Neural progenitor cell (in vitro differentiated cells): ENCODE measurements at regions not wholly inside any gene's neighbourhood (a gene's known extent, or its start where the extent isn't known, plus 50 kb on each side); places are given as distances from the start of the nearest gene placed in this dataset.

ENCODE experiments used
- DNase-seq: peaks from one replicate; pipeline ENCODE4 v3.0.0-alpha.2; 2016; ENCODE audit warnings: low spot score
- H2AFZ ChIP-seq: fragments of 200-600 bp; sonication (generic); replicated peaks from 2 replicates; pipeline ENCODE4 v1.6.1; 2016; ENCODE audit warnings: antibody characterized with exemption
- H3F3A ChIP-seq: fragments of 200-600 bp; sonication (generic); 2 replicates; pipeline ENCODE4 v1.6.1; 2016; ENCODE audit warnings: antibody characterized with exemption, low read depth
- H3K27ac ChIP-seq: fragments of 200-600 bp; sonication (generic); 2 replicates; pipeline ENCODE4 v1.5.1; 2016; ENCODE audit warnings: mild to moderate bottlenecking
- H3K27me3 ChIP-seq: fragments of 200-600 bp; sonication (generic); 2 replicates; pipeline ENCODE4 v1.6.1; 2016; ENCODE audit warnings: mild to moderate bottlenecking, moderate library complexity
- H3K36me3 ChIP-seq: fragments of 200-600 bp; sonication (generic); 2 replicates; pipeline ENCODE4 v1.5.1; 2016
- H3K4me1 ChIP-seq: fragments of 200-600 bp; sonication (generic); 2 replicates; pipeline ENCODE4 v1.6.1; 2016; ENCODE audit warnings: mixed run types
- H3K4me2 ChIP-seq: fragments of 200-600 bp; sonication (generic); 2 replicates; pipeline ENCODE4 v1.6.1; 2016
- H3K4me3 ChIP-seq: fragments of 200-600 bp; sonication (generic); 2 replicates; pipeline ENCODE4 v1.5.1; 2016
- H3K79me2 ChIP-seq: fragments of 200-600 bp; sonication (generic); 2 replicates; pipeline ENCODE4 v1.6.1; 2016; ENCODE audit warnings: low read depth
- H3K9ac ChIP-seq: fragments of 200-600 bp; sonication (generic); 2 replicates; pipeline ENCODE4 v1.6.1; 2016
- H3K9me3 ChIP-seq: fragments of 200-600 bp; sonication (generic); 2 replicates; pipeline ENCODE4 v1.5.1; 2016; ENCODE audit warnings: low read depth
- H4K20me1 ChIP-seq: fragments of 200-600 bp; sonication (generic); 2 replicates; pipeline ENCODE4 v1.6.1; 2016; ENCODE audit warnings: low read depth
- H3K27ac Mint-ChIP-seq: 3 replicates; pipeline ENCODE4 v1.8.0; 2021; ENCODE audit warnings: mixed read lengths
- H3K27me3 Mint-ChIP-seq: 2 replicates; pipeline ENCODE4 v1.8.0; 2022; ENCODE audit warnings: low read depth, mild to moderate bottlenecking, inconsistent platforms, moderate library complexity, mixed read lengths; ENCODE audit not compliant: insufficient read depth
- H3K36me3 Mint-ChIP-seq: 3 replicates; pipeline ENCODE4 v1.8.0; 2021; ENCODE audit warnings: mixed read lengths
- H3K4me1 Mint-ChIP-seq: 3 replicates; pipeline ENCODE4 v1.8.0; 2021; ENCODE audit warnings: mixed read lengths
- H3K4me3 Mint-ChIP-seq: 3 replicates; pipeline ENCODE4 v1.8.0; 2021; ENCODE audit warnings: mild to moderate bottlenecking, moderate library complexity, mixed read lengths
- H3K9me3 Mint-ChIP-seq: 3 replicates; pipeline ENCODE4 v1.8.0; 2020; ENCODE audit warnings: mixed read lengths
- CTCF ChIP-seq: fragments of 200-600 bp; sonication (generic); IDR thresholded peaks from 2 replicates; pipeline ENCODE4 v1.5.1; 2017; ENCODE audit warnings: antibody characterized with exemption, mild to moderate bottlenecking
- EZH2 ChIP-seq: fragments of 200-600 bp; sonication (generic); IDR thresholded peaks from 2 replicates; pipeline ENCODE4 v1.6.1; 2017; ENCODE audit warnings: antibody characterized with exemption, mild to moderate bottlenecking, moderate library complexity
- EZH2phosphoT487 ChIP-seq: fragments of 200-600 bp; sonication (generic); IDR thresholded peaks from 2 replicates; pipeline ENCODE4 v1.6.1; 2017; ENCODE audit warnings: antibody characterized with exemption

- Histone ChIP-seq H3K9ac (no peak overlapping the region), H3K27me3 (no peaks in the 10 kb centered on the region), H3K36me3 (no peaks in the 10 kb centered on the region), H3K27ac (no peak overlapping the region), H3F3A (no peaks in the 10 kb centered on the region), H2AFZ (no peak overlapping the region), H3K79me2 (no peaks in the 10 kb centered on the region), H3K4me1 (no peaks in the 10 kb centered on the region), H3K4me3 (no peak overlapping the region), H3K9me3 (no peaks in the 10 kb centered on the region), H3K4me2 (no peak overlapping the region), H4K20me1 (no peaks in the 10 kb centered on the region)
- Mint-ChIP-seq H3K4me1 (peaks cover 6% of the 10 kb centered on the region), H3K27ac (no peak overlapping the region), H3K27me3 (peaks cover 3% of the 10 kb centered on the region), H3K36me3 (no peaks in the 10 kb centered on the region), H3K9me3 (no peaks in the 10 kb centered on the region), H3K4me3 (no peak overlapping the region)
- TF ChIP-seq EZH2 (no peak), EZH2phosphoT487 (no peak), CTCF (no peak)
- DNase-seq: peak; percentile 40
Measured at GRCh38 chr6:8562125-8562524, 126.8 kb upstream of the SLC35B3 start.

GRCh38 chr6:8558953-8559352 lies 123.6 kb upstream of the SLC35B3 start:
- Histone ChIP-seq H3F3A (no peaks in the 10 kb centered on the region), H3K9ac (no peak overlapping the region), H3K36me3 (no peaks in the 10 kb centered on the region), H3K27me3 (no peaks in the 10 kb centered on the region), H3K4me2 (no peak overlapping the region), H3K4me3 (no peak overlapping the region), H4K20me1 (no peaks in the 10 kb centered on the region), H3K27ac (no peak overlapping the region), H3K4me1 (no peaks in the 10 kb centered on the region), H3K79me2 (no peaks in the 10 kb centered on the region), H2AFZ (no peak overlapping the region), H3K9me3 (no peaks in the 10 kb centered on the region)
- no peaks in the 10 kb centered on the region for H3K36me3 Mint-ChIP-seq
- no peak for DNase-seq
- H3K4me3 Mint-ChIP-seq: no peak overlapping the region
- peaks cover 6% of the 10 kb centered on the region for H3K4me1 Mint-ChIP-seq
- no peak for TF ChIP-seq CTCF
- no peak for TF ChIP-seq EZH2
- TF ChIP-seq EZH2phosphoT487: no peak
- H3K9me3 Mint-ChIP-seq: no peaks in the 10 kb centered on the region
- H3K27ac Mint-ChIP-seq: no peak overlapping the region
- peaks cover 3% of the 10 kb centered on the region for H3K27me3 Mint-ChIP-seq

- Histone ChIP-seq H3K27me3 (no peaks in the 10 kb centered on the region), H3K9ac (no peak overlapping the region), H3K9me3 (no peaks in the 10 kb centered on the region), H3K4me3 (no peak overlapping the region), H3K4me2 (no peak overlapping the region), H3K27ac (no peak overlapping the region), H4K20me1 (no peaks in the 10 kb centered on the region), H3K4me1 (no peaks in the 10 kb centered on the region), H2AFZ (no peak overlapping the region), H3K79me2 (no peaks in the 10 kb centered on the region), H3F3A (no peaks in the 10 kb centered on the region), H3K36me3 (no peaks in the 10 kb centered on the region)
- Mint-ChIP-seq H3K36me3 (no peaks in the 10 kb centered on the region), H3K27me3 (no peaks in the 10 kb centered on the region), H3K4me1 (peaks cover 2% of the 10 kb centered on the region), H3K9me3 (no peaks in the 10 kb centered on the region), H3K27ac (no peak overlapping the region), H3K4me3 (no peak overlapping the region)
- TF ChIP-seq EZH2: no peak
- no peak for TF ChIP-seq EZH2phosphoT487
- TF ChIP-seq CTCF: no peak
- DNase-seq: no peak
Measured at GRCh38 chr6:8557014-8557748, 121.8 kb upstream of the SLC35B3 start.
